CD4-positive, alpha-beta T cell treated with Interleukin-1 beta for 1 hour (primary cell): ENCODE measurements at regions not wholly inside any gene's neighbourhood (a gene's known extent, or its start where the extent isn't known, plus 50 kb on each side); places are given as distances from the start of the nearest gene placed in this dataset.
A peak's percentile ranks its signal among the peaks of the same experiment; 100 is the strongest.

Experiments used
- DNase-seq, 2 donors: peaks; one replicate each; pipeline ENCODE4 v3.0.0-alpha.2; 2020 to 2022

DNA sequence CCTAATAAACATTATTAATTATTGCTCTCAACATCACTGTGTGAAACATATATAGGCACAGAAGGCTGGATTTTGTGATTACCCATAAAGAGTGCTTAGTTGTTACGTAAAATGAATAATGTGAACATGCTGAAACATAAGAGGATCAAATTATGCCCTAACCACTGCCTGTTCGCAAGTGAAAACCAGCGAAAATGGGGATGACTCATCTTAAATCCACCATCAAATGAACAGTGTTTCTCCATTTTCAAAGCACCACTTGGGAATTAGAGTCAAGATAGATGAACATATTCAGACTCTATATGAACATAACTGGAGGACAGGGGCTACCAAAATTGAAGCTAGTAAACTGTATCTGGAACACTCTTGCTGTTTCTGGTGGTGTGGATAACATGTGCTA lies 386.2 kb downstream of the HHIPL2 start:
- DNase-seq, result no peak

DNA sequence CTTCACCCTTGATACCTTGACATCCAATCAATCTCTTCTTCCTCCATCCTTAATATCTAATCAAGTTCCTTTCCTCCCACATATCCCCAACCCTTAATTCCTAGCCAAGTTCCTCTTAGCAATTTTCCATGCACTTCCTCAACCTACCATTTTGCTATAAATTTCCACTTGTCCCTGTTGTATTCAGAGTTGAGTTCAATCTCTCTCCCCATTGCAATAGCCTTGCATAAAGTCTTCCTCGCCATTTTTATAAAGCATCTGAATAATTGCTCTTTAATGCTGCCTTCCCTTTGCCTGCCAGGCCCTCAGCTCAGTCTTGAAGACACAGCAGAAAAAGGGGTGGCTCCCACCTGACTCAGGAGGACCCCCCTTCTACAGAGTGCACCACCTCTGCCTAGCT lies 390.3 kb downstream of the HHIPL2 start:
- DNase-seq, result no peak

DNA sequence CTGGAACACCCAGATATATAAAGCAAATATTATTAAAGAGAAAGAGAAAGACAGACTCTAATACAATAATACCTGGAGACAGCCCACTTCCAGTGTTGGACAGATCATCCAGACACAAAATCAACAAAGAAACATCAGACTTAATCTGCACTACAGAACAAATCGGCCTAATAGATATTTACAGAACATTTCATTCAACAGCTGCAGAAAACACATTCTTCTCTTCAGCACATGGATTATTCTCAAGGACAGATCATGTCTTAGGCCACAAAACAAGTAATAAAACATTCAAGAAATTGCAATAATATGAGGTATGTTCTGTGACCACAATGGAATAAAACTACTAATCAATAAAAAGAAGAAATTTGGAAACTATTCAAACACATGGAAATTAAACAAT lies 398.3 kb upstream of the DUSP10 start:
- DNase-seq, result no peak

DNA sequence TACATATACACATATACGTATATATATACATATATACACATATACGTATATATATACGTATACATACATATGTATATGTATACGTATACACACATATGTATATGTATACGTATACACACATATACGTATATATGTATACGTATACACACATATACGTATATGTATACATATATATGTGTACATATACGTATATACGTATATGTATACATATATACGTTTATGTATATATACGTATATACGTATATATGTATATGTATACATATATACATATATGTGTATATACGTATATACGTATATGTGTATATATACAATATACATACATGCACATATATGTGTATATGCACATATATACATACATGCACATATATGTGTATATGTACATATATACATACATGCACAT lies 396.2 kb upstream of the DUSP10 start:
- DNase-seq, result no peak

DNA sequence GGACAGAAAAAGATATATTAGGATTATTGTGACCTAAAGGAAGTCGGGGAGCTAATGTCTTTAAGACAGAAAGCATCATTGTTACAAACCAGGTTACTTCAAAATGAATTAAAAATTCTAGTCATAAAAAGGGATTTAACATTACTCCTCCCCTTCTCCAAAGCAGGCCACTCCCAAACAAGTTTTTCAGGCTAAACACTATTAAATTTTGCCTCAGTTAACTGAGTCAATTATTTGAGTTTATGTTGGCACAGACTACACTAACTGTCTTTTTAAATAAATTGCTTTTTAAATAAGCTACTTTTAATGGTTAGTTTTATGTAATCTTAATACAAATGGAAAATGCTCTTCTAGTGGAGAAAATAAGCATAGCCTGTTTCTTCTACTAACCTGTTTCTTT lies 395.0 kb upstream of the DUSP10 start:
- no peak for DNase-seq

DNA sequence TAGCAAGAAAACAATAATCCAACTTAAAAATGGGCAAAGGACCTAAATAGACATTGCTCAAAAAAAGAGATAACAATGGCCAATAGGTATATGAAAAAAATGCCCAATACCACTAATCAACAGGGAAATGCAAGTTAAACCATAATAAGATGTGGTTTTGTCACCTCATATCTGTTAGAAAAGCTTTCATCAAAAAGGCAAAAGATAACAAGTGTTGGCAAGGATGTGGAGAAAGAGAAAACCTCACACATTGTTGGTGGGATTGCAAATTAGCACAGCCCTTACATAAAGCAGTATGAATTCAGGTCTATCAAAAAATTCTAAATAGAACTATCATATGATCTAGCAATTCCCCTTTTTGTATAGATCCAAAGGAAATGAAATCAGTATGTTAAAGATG lies 387.2 kb upstream of the DUSP10 start:
- DNase-seq, result peak in 1 of 2 donors; percentile 4

DNA sequence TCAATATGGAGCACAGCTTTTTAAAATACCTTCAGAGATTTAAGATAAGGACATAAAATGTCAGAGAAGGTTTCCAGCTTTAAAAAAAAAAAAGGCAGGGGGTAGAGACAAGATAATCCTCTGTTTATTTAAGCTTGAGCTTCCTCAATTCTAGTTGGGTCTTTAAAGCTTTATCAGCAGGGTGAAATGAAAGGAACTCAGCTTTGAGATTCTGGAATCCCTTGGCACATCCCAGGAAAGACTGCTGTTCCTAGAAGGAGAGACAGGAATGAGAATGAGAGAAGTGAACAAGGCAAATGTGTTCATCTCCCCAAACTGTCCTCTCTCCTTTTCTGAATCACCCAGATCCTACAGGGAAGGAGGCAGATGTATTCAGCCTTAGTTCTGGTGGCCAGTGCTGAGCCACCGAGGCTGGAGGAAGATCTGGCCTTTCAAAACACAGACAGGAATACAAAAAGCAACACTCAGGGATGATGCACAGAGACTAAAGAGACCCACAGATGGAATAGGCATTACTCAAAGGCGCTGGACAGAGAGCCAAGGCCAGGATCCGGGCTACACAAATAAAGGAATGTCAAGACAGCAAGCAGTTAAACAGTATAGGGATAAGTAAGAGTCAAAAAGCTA lies 385.8 kb upstream of the DUSP10 start:
- DNase-seq, result no peak

DNA sequence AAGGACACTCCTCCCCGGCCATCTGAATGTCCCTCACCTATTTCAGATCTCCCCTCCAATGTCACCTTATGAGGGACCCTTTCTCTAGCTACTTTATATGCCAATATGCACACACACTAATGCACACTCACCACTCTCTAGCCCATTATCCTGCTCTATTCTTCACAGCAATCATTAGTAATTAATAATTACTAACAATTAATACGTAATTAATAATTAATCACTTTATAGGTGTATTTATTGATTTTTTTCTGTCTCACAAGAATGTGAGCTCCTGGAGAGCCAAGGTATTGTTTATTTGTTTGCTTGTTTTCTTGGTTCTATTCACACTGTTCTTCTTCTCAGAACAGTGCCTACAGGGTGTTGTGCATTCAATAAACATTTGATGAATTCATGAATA lies 385.2 kb upstream of the DUSP10 start:
- no peak for DNase-seq

DNA sequence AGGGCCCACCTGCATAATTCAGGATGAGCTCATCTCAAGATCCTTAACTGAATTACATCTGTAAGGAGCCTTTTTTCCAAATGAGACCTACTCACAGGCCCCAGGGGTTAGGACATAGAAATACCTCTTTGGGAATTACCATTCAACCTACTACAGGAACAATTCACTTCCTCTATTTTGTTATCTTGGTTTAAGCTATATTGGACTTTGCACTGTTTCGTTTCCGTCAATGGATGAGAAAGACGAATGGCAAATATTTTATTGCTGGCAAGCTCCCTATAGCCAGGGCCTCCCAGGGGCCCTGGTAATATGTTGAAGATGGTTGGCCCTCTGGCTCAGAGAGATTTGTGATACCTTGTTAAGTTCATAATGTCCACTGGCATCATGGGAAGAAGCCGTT lies 384.2 kb upstream of the DUSP10 start:
- no peak for DNase-seq

DNA sequence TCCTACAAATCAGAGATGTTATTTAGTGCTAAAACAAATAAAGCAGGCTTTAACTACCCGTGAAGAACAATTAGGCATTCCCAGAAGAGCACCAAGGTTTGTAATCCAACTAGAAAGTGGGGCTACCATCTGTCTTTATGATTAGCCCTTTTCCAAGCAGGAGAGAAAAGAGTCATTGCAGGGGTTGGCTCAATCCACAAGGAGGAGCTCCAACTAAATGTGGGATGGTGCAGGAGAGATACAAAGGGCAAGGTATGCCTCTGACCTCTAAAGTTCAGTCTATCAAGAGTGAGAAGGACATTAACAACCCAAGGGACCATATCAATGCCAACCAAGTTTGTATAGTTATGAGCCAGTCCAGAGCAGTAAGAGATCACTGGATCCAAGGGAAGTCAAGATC lies 382.7 kb upstream of the DUSP10 start:
- DNase-seq, result no peak

DNA sequence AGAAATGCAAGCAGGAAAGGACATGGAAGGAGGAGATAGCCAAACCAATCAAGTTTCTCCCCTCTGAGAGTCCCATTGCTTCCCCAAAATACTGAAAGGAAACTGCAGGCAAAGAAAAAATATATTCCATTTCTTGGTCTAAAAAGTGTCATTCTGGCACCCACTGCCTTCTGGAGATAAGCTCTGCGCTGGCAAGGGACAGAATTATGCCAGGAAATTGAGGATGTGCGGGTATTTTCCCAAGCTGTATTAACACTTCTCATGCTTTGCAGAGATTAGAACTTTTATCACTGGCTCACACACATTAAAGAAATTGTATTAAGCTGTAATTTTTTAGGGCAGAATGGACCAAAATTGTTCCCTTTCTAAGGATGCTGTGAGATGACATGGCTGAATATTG lies 381.2 kb upstream of the DUSP10 start:
- DNase-seq, result no peak

DNA sequence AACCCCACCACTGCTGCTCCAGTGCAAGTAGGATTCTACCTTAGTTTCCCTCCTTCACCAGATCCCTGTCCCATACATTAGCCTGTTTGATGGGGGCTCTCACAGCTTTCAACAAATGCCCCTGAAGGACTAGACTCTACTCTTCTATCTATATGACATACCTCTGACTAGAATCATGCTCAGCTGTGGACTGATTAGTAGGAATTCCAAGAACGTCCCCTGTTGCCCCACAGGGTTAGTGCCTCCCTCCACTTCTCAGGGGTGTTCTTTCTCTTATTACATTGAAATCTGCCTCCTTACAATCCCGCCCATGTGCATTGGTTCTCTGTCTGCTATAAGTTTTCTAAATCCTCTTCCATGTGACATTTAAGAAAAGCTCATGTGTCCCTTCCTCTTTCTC lies 375.9 kb upstream of the DUSP10 start:
- DNase-seq, result no peak

DNA sequence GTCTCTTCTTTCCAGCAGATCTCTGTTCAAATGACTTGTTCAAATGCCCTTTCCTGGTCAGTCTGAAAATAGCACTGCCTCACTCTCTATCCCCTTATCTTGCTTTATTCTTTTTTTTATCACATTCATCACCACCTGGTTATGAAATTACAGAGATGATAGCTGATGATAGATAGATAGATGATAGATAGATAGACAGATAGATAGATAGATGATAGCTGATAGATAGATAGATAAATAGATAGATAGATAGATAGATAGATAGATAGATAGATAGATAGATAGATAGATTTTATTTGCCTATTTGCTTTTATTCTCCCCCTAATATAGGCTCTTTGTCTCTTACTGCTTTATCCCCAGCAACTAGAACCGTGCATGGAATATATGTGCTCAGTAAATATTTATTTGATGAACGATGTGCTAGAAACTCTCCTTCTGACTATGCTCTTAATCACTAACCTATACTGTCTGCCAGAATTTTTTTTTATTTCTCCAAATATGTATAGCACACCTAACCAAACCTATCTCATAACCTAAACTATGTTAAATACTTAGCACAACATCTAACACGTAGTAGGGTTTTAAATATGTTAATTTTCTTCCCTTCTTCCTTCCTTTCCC lies 372.8 kb upstream of the DUSP10 start:
- DNase-seq, result no peak

DNA sequence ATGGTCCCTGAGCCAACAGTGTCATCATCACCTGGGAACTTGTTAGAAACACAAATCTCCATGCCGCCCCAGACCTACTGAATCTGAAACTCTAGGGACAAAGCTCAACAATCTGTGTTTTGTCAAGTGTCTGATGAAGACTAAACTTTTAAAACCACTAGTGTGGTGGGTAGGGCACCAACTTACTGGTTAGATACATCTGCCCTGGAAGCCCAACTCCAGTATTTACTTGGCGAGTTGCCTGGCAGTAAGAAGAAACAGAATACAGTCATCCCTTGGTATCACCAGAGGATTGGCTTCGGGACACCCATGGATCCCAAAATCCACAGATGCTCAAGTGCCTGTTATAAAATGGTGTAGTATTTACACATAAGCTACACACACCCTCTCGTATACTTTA lies 367.9 kb upstream of the DUSP10 start:
- DNase-seq, result no peak

DNA sequence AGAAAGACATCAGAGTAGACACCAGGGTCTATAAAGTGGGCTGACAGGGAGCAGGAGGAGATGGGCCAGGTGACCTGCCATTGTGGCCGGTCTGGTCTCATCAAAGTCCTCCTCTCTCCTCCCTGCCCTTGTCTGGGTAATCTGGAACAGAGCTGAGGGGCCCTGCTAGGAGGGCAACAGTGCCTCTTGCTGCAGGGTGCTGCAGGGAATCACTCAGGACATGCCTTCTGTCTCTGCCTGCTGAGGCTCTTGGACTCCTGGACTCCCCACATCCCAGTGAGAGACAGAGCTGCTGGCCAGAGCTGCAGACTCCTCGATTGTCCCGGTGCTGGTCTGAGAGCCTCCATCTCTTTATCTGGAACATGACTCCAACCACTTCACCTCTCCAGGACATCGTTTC lies 366.1 kb upstream of the DUSP10 start:
- no peak for DNase-seq

DNA sequence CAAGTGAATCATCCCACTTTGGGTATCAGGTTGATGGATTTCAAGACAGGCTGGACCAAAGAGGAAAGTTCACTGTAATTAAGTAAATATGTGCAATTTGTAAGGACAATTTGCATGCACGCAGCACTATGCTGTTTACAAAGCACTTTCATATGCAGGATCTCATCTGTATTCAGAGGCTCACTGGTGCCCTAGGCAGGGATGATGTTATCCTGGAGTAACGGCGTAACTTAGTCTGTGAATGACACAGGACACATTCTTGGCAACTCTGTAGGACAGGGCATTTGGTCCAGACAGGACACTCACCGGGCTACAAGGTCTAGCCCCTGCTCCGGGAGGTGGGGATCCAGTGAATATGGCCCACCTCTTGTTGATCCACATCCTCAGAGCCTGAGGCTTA lies 365.4 kb upstream of the DUSP10 start:
- no peak for DNase-seq

DNA sequence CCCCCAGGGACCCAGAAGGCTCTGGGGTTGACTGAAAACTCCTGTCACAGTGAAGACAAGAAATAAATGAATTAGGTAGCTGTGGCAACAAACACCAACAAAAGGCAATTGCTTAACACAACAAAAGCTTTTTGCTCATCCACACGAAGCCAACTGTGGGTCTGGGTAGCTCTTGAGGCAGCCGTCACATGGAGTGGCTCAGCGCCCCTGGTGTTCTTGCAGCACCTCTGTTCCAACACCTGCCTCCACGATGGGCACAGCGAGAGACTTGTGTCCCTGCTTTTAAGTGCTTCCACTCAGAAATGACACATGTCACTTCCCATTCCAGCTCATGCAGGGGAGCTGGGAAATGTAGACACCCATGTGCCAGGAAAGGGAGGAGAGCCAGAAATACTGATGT lies 364.5 kb upstream of the DUSP10 start:
- no peak for DNase-seq

DNA sequence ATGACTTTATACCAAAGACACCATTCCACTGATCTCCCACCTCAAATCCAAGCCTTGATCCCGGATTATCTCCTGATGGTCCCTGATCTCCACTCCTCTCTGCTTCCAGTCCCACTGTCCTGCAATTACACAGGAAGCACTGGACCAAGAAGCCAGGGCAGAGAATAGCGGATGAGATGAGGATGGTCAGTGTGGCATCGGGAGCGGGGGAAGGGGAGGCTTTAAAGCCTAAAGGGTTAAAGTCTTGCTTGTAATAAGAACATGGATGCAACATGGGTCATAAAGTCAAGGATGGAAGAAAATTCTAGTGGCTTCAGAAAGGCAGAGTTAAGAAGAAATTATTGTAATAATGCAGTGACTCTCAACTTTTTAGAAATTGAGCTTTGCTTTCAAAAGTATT lies 364.0 kb upstream of the DUSP10 start:
- DNase-seq, result no peak

DNA sequence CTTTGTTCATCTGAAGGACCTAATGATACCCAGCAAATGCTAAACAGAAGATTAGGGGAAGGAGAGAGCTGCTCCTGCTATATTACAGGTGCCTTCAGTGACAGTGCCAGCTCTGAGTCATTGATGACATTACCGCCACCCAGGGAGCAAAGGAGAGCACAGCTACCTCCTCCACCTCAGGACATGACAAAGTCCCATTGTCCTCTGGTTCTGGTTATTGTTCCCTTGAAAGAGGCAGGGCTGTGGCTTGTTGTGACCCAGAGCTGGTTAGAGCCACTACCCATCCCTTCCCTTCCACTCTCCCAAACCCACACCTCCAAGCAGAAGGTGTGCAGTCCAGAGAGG lies 363.5 kb upstream of the DUSP10 start:
- DNase-seq, result no peak

DNA sequence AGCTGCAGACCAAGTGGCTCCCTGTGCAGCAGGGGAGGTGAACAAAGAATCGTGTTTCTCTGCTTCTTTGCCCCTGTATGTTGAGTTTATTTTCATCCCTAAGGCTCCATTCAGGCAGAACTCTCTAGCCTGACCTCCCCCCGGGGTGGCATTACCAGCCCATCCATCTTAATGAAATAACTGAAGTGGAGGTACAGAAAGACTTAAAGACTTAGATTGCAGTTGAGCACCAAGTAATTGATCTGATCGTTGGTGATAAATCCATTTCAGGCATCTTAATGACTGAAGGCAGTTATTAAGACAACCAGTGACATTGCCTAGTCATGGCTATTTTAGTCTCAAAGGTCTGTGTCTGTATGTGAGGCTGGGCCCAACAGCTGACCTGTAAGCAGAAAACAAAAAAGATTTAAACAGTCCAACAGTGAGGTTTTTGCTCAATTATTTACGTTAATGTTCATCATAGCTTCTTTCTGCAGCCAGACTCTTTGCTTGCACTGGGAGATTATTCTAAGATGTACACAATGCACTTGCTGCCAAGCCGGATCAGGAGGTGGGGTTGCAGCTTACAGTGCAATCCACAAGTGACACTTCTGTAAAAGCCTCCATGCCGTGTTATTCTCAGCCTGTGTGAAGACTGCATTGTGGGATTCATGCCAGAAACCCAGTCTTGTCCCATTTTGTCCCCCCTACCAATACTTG lies 363.0 kb upstream of the DUSP10 start:
- no peak for DNase-seq

DNA sequence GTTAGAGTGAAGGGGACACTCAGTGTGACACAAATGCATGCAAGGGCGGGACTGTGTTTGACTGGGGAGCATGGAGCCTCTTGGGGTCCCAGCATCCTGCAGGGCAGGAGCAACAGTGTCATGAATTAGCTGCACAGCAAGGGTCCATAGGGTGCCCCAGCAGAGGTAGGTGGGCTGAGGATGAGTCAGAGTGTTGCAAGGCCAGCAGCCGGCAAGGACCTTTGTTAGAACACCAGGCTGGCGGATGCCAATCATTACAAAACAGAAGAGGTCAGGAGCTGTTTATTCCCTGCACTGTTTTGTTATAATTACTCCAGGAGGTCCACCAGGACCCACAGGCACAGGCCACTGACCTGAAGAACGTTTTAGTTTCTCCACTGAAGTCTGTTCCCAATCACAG lies 362.2 kb upstream of the DUSP10 start:
- no peak for DNase-seq

DNA sequence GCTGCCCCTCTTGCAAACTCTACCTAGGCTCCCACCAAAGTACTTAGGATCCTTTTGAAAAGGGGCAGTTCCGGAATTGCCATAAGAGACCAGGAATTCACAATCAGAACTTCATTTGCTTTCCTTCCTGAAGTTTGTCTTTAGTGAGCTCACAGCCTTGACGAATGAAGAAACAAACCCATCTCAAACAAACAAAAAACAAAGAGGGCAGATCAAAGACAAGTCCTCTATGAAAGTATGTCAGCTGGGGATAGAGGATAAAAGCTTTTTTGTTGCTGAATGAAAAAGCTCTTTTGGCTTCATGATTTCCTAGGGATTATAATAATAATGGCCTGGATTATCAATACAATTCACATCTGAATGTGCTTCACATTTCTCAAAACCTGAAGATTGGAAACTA lies 357.9 kb upstream of the DUSP10 start:
- no peak for DNase-seq

DNA sequence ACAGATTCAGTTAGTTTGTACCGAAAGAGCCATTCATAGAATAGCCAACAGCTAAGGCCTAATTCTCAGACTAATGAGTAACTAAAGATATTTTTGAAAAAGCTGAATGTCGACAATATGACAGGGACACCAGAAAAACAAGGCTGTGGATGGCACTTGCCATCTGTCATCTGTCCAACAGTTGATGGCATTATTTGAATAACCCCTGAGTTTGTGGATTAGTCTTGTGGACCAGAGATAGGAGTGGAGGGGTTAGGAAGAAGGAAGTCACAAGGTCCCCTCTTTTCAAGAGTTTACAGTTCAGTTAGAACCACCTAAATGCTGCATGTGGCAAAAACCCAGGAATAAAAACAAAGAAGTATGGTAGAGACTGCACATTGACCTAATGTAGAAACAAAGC lies 356.5 kb upstream of the DUSP10 start:
- DNase-seq, result no peak

DNA sequence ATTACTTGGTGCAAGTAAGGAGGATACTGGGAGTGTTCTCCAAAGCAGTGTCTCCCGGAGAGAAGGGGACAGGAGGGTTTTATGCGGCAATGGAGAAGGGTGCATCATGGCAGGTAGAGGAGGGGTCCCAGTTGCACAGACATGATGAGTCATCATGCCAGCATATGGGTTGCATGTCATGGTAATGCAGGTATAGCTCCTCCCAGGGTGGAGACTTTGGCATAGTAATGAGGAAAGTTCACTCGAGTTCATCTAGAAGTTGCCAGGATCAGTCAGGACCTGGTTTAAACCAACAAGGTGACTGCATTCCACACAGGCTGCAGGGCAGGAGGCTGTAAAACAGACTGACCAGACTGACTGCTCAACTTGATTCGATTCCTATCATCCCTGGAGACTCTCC lies 355.7 kb upstream of the DUSP10 start:
- no peak for DNase-seq

DNA sequence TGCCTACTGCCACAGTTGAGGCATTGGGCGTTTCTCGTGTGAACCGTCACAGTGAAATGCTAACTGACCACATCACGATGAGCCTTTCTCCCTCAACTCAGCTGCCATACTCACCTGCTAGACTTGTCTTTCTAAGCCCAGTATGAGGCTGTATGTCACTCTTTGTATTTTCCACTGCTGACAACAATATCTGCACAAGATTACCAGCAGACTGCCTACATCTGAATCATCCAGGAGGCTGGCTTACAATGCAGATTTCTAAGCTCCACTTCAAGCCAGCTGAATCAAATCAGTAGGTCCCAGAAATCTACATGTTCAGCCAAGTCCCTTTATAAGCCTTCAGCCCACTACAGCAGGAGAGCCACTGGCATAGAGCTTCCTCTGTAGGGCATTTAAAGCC lies 355.0 kb upstream of the DUSP10 start:
- DNase-seq, result no peak
